Upper lobe of left lung (tissue), 4 donors: ENCODE measurements at regions not wholly inside any gene's neighbourhood (a gene's known extent, or its start where the extent isn't known, plus 50 kb on each side); places are given as distances from the start of the nearest gene placed in this dataset.

Experiments
- CTCF ChIP-seq, 6 experiments: fragments of 450-650 bp in 4 of 6; fragments of 200-600 bp in 2 of 6; sonication (generic) in 2 of 6; IDR thresholded peaks; one replicate each; pipeline ENCODE4 v1.5.1; 2016 to 2019; ENCODE audit warnings: antibody characterized with exemption in 6 of 6
- EP300 ChIP-seq, 4 donors: sonication (generic); formaldehyde crosslinking; IDR thresholded peaks; one replicate each; pipeline ENCODE4 v1.5.1; 2017; ENCODE audit warnings: antibody characterized with exemption in 4 of 4, control low read depth in 2 of 4
- POLR2A ChIP-seq, 4 donors: fragments of 450-650 bp; IDR thresholded peaks; one replicate each; pipeline ENCODE4 v1.5.1; 2016 to 2017; ENCODE audit warnings: antibody characterized with exemption in 4 of 4, mild to moderate bottlenecking in 2 of 4
- POLR2AphosphoS5 ChIP-seq, 2 donors: sonication (generic); formaldehyde crosslinking; IDR thresholded peaks; one replicate each; pipeline ENCODE4 v1.5.1; 2017; ENCODE audit warnings: antibody characterized with exemption in 2 of 2

DNA sequence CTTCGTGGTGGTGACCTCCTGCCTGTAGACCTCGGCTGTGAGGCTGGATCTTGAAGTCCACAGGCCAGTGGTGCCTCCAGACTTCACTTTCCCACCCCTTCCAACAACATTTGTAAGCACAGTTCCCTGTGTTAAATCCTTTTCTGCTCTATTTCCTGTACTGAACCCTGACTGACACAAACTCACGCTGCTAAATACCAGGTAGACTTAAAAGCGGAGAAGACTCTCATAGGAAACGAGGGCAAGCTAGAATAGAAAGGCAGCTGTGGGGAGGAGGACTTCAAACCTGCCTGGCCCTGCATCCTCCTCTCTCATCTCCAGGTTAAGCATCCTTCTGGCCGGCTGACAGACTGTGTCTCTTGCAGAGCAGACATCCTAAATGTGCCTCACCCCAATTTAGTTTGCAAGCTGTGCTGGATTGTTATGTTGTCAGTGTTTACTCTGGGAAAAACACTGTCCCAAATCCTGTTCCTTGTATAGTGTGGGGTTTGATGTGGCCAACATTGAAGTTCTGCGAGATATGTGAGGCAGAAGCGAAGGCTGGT is 58.5 kb upstream of the LARS2 start:
- TF ChIP-seq CTCF (IDR thresholded peaks at IDR 0.05) (no peak), POLR2A (IDR thresholded peaks at IDR 0.05) (no peak), POLR2AphosphoS5 (IDR thresholded peaks at IDR 0.05) (no peak), EP300 (IDR thresholded peaks at IDR 0.05) (no peak)
